ENCODE measurements at regions not wholly inside any gene's neighbourhood (a gene's known extent, or its start where the extent isn't known, plus 50 kb on each side); places are given as distances from the start of the nearest gene placed in this dataset.

- POLR2A ChIA-PET = no interaction called here
- no peaks in the 10 kb centered on the region; the same call in 1 of the 2 replicates for H3K9me3 ChIP-seq (ENCODE audit: control insufficient read depth, insufficient read depth, low read depth, low read length)
- ATAC-seq = no peak
- TF ChIP-seq POLR2AphosphoS5 (IDR thresholded peaks at IDR 0.05; ENCODE audit: low read depth, low read length) = no peak
- TF ChIP-seq TCF7L2 (IDR thresholded peaks at IDR 0.05; ENCODE audit: low read depth, low read length) = no peak
- TF ChIP-seq, protein P1, sequence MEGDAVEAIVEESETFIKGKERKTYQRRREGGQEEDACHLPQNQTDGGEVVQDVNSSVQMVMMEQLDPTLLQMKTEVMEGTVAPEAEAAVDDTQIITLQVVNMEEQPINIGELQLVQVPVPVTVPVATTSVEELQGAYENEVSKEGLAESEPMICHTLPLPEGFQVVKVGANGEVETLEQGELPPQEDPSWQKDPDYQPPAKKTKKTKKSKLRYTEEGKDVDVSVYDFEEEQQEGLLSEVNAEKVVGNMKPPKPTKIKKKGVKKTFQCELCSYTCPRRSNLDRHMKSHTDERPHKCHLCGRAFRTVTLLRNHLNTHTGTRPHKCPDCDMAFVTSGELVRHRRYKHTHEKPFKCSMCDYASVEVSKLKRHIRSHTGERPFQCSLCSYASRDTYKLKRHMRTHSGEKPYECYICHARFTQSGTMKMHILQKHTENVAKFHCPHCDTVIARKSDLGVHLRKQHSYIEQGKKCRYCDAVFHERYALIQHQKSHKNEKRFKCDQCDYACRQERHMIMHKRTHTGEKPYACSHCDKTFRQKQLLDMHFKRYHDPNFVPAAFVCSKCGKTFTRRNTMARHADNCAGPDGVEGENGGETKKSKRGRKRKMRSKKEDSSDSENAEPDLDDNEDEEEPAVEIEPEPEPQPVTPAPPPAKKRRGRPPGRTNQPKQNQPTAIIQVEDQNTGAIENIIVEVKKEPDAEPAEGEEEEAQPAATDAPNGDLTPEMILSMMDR (IDR thresholded peaks at IDR 0.05) = no peak
- TF ChIP-seq SIN3A (IDR thresholded peaks at IDR 0.05; ENCODE audit: borderline replicate concordance, insufficient read depth, low read depth, low read length) = no peak
- TF ChIP-seq, protein P2, sequence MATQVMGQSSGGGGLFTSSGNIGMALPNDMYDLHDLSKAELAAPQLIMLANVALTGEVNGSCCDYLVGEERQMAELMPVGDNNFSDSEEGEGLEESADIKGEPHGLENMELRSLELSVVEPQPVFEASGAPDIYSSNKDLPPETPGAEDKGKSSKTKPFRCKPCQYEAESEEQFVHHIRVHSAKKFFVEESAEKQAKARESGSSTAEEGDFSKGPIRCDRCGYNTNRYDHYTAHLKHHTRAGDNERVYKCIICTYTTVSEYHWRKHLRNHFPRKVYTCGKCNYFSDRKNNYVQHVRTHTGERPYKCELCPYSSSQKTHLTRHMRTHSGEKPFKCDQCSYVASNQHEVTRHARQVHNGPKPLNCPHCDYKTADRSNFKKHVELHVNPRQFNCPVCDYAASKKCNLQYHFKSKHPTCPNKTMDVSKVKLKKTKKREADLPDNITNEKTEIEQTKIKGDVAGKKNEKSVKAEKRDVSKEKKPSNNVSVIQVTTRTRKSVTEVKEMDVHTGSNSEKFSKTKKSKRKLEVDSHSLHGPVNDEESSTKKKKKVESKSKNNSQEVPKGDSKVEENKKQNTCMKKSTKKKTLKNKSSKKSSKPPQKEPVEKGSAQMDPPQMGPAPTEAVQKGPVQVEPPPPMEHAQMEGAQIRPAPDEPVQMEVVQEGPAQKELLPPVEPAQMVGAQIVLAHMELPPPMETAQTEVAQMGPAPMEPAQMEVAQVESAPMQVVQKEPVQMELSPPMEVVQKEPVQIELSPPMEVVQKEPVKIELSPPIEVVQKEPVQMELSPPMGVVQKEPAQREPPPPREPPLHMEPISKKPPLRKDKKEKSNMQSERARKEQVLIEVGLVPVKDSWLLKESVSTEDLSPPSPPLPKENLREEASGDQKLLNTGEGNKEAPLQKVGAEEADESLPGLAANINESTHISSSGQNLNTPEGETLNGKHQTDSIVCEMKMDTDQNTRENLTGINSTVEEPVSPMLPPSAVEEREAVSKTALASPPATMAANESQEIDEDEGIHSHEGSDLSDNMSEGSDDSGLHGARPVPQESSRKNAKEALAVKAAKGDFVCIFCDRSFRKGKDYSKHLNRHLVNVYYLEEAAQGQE (IDR thresholded peaks at IDR 0.05; ENCODE audit: insufficient read depth in 1 of 2, low read depth in 2 of 2, low read length in 1 of 2) = no peak
- CTCF ChIA-PET = no interaction called here
- no peak overlapping the region for H3K27ac ChIP-seq (ENCODE audit: low read length)
- no TSS peak for BruUV-seq (replicated peaks)
- H3K4me3 ChIP-seq (ENCODE audit: low read depth in 2 of 2, low read length in 2 of 2) = no peak overlapping the region
- no peaks in the 10 kb centered on the region for H3K4me1 ChIP-seq (ENCODE audit: control insufficient read depth, insufficient read depth, low read length)
- H3K27me3 ChIP-seq (ENCODE audit: control insufficient read depth, insufficient read depth, low read length) = no peaks in the 10 kb centered on the region; the same call in 1 of the 2 replicates
- no peak for DNase-seq (ENCODE audit: low read depth, low spot score)
- in situ Hi-C loops (cut with HindIII; ENCODE audit: low pct_unique_long_range_greater_than_20kb, low sequenced_read_pairs) = no loop called here
- no peaks in the 10 kb centered on the region for H3K36me3 ChIP-seq (ENCODE audit: control insufficient read depth, insufficient read depth, low read length)
- intact Hi-C loops (cut with micrococcal nuclease; ENCODE audit: unreplicated experiment) = no loop called here
These were observed 893.2 kb downstream of the BRD1 start for GRCh38 chr22:48934446-48934845.

GRCh38 chr22:48931452-48931851, 896.2 kb downstream of the BRD1 start:
- DNase-seq (ENCODE audit: low read depth, low spot score) (no peak), ATAC-seq (no peak)
- Histone ChIP-seq H3K27ac (ENCODE audit: low read length) (no peak overlapping the region), H3K4me1 (ENCODE audit: control insufficient read depth, insufficient read depth, low read length) (no peaks in the 10 kb centered on the region), H3K4me3 (ENCODE audit: low read depth in 2 of 2, low read length in 2 of 2) (no peak overlapping the region), H3K27me3 (ENCODE audit: control insufficient read depth, insufficient read depth, low read length) (no peaks in the 10 kb centered on the region; the same call in 1 of the 2 replicates), H3K36me3 (ENCODE audit: control insufficient read depth, insufficient read depth, low read length) (no peaks in the 10 kb centered on the region), H3K9me3 (ENCODE audit: control insufficient read depth, insufficient read depth, low read depth, low read length) (no peaks in the 10 kb centered on the region; the same call in 1 of the 2 replicates)
- no TSS peak for BruUV-seq (replicated peaks)
- intact Hi-C loops (cut with micrococcal nuclease; ENCODE audit: unreplicated experiment) = no loop called here
- in situ Hi-C loops (cut with HindIII; ENCODE audit: low pct_unique_long_range_greater_than_20kb, low sequenced_read_pairs) = no loop called here
- ChIA-PET POLR2A (no interaction called here), CTCF (interaction anchor here (0.7 kb wide), 1 partner anchor 138 kb away, joined by 10 read pairs; no protein-coding TSS in a partner anchor)
- TF ChIP-seq POLR2AphosphoS5 (IDR thresholded peaks at IDR 0.05; ENCODE audit: low read depth, low read length) = no peak
- TF ChIP-seq, protein P2 (IDR thresholded peaks at IDR 0.05; ENCODE audit: insufficient read depth in 1 of 2, low read depth in 2 of 2, low read length in 1 of 2) = no peak
- no peak for TF ChIP-seq SIN3A (IDR thresholded peaks at IDR 0.05; ENCODE audit: borderline replicate concordance, insufficient read depth, low read depth, low read length)

All from Panc1 (cell line).